ENCODE measurements at regions not wholly inside any gene's neighbourhood (a gene's known extent, or its start where the extent isn't known, plus 50 kb on each side); places are given as distances from the start of the nearest gene placed in this dataset.

DNA sequence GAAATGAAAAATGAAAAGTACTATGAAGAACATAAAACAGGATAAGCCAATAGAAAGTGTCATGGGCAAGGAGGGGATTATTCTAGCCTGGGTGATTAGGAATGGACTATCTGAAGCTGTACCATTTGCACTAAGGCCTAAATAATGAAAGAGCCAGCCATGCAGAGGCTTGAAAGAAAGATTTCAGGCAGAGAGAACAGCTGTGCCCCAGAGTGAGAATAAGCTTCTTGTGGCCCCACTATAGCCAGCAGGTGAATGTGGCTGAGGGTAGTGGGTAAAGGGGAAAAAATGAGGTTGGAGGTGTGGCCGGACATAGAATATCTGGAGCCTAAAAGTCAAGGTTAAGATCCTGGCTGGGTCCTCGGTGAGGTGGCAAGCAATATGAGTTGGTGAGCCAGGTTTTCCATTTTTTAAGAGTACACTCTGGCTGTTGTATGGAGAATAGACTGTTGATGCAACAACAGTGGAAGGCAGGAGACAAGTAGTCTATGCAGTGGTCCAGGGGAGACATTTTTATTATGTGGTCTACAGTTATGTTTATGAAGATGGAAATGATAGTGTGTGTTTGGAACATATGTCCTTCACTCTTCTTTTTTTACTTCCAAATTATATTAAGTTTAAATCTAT is 135.2 kb upstream of the SETBP1 start:
- TF ChIP-seq, protein P1, sequence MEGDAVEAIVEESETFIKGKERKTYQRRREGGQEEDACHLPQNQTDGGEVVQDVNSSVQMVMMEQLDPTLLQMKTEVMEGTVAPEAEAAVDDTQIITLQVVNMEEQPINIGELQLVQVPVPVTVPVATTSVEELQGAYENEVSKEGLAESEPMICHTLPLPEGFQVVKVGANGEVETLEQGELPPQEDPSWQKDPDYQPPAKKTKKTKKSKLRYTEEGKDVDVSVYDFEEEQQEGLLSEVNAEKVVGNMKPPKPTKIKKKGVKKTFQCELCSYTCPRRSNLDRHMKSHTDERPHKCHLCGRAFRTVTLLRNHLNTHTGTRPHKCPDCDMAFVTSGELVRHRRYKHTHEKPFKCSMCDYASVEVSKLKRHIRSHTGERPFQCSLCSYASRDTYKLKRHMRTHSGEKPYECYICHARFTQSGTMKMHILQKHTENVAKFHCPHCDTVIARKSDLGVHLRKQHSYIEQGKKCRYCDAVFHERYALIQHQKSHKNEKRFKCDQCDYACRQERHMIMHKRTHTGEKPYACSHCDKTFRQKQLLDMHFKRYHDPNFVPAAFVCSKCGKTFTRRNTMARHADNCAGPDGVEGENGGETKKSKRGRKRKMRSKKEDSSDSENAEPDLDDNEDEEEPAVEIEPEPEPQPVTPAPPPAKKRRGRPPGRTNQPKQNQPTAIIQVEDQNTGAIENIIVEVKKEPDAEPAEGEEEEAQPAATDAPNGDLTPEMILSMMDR (IDR thresholded peaks at IDR 0.05) = no peak
- no peak for DNase-seq
- no peak overlapping the region for H3K4me3 ChIP-seq
- H3K9me3 ChIP-seq = no peaks in the 10 kb centered on the region
- H3K27ac ChIP-seq = no peak overlapping the region
- no peaks in the 10 kb centered on the region for H3K27me3 ChIP-seq
- intact Hi-C loops (cut with DNase I; ENCODE audit: low total_unique reads) = no loop called here
- peaks cover 0 to 14% (median 10%) of the 10 kb centered on the region in 4 donors for H3K4me1 ChIP-seq
- no peaks in the 10 kb centered on the region for H3K36me3 ChIP-seq

DNA sequence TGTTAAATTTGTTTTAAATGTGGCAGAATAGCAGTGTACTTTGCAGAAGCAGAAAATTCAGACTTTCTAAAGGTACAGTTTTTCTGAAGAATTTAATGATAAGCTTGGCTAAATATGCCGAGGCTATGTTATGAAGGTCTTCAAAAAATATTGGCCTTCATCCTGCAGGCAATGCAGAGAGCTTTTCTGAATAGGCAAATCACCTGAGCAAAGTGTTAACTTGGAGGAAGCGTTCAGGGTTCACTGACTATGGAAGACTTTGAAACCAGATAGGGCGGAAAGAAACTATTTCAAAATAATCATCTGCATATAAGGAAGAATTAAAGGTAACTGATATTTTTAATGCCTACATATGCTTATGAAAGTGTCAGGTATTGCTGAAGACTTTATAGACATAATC is 133.7 kb upstream of the SETBP1 start:
- no peaks in the 10 kb centered on the region for H3K4me1 ChIP-seq
- H3K9me3 ChIP-seq = no peaks in the 10 kb centered on the region
- H3K4me3 ChIP-seq = no peak overlapping the region
- TF ChIP-seq, protein P1 (IDR thresholded peaks at IDR 0.05) = no peak
- intact Hi-C loops (cut with DNase I; ENCODE audit: low total_unique reads) = no loop called here
- H3K27me3 ChIP-seq = no peaks in the 10 kb centered on the region
- no peak overlapping the region for H3K27ac ChIP-seq
- H3K36me3 ChIP-seq = no peaks in the 10 kb centered on the region
- DNase-seq = no peak

DNA sequence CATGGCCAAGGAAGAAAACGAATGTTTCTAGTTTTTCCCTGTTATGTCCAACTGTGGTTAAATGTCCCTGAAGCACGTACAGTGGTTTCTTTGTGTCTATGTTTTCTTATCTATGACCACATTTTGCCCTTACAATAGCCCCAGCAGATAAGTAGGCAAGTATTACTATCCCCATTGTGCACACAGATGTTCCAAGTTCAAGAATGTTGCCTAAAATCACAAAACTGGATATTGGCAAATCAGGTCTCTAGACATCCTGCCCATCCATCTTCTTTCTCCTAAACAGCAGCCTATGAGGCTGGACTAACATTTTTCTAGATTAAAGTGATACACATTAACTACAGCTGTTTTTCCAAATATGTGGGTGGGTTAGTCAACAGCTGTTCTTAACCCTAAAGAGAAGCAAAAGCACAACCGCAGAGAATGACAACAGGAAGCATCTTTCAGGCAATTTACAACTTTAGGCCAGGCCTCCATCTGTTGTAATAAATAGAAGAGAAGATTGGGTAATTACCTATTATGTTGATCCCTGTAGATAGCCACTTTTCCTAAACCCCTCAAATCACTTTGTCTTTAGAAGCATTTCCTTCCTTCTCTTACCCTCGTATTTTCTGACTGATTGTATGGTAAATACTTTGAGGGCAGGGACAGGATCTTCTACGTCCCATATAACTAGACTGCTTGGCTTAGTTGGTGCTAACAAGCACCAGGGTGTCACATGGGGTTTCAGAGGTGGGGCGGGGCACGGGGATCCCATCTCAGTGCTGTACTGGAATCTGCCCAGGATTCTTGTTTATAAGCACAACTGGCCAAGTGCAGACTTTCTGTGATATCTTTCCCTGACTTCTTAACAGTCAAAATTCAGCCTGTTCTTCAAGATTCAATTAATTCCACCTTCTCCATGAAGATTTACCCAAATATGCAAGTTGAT is 132.1 kb upstream of the SETBP1 start:
- no peak overlapping the region for H3K27ac ChIP-seq

DNA sequence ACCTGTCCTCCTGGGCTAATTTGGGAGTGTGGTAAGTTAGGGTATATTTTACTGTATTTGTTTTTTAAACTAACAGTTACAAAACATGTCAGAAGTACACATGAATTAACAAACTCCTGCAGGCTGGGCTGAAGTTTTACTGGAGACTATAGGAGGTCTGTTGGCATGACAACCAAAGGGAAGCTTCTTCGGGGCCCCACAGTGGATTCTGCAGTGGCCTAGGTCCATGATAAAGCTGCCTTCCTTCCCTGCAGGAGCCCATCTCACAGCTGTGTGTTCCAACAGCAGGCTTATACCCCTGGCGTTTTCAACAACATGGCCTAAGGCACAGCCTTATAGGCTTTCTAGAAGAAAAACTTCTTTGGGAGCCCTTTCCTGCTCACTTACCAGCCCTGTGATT is 128.0 kb upstream of the SETBP1 start:
- DNase-seq = no peak
- Histone ChIP-seq H3K4me3 (no peak overlapping the region), H3K9me3 (no peaks in the 10 kb centered on the region), H3K36me3 (no peaks in the 10 kb centered on the region), H3K4me1 (no peaks in the 10 kb centered on the region), H3K27me3 (no peaks in the 10 kb centered on the region), H3K27ac (no peak overlapping the region)
- intact Hi-C loops (cut with DNase I; ENCODE audit: low total_unique reads) = no loop called here
- TF ChIP-seq, protein P1 (IDR thresholded peaks at IDR 0.05) = no peak

More for the DNA sequence above, 132.1 kb upstream of the SETBP1 start:
- TF ChIP-seq, protein P1 (IDR thresholded peaks at IDR 0.05) = no peak
- intact Hi-C loops (cut with DNase I; ENCODE audit: low total_unique reads) = no loop called here
- no peaks in the 10 kb centered on the region for H3K4me1 ChIP-seq
- no peaks in the 10 kb centered on the region for H3K27me3 ChIP-seq
- no peak for DNase-seq
- H3K36me3 ChIP-seq = no peaks in the 10 kb centered on the region
- no peak overlapping the region for H3K4me3 ChIP-seq
- no peaks in the 10 kb centered on the region for H3K9me3 ChIP-seq

DNA sequence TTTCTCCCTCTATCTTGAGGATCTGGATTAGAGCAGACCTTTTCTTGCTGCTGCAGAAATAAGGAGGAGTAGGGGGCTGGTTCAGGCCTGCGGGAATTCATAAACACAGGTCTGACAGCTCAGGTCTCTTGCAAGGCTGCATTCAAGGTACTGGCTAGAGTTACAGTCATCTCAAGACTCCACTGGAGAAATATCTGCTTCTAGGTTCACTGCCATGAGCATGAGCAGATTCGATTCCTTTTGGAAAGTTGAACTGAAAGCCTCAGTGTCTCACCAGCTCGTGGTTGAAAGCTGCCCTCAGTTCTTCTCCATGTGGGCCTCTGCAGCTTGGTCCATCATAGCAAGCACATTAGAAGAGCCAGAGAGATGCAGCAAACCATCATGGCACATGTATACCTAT is 124.4 kb upstream of the SETBP1 start:
- Histone ChIP-seq H3K9me3 (no peaks in the 10 kb centered on the region), H3K27me3 (no peaks in the 10 kb centered on the region), H3K4me1 (no peaks in the 10 kb centered on the region), H3K4me3 (no peak overlapping the region), H3K36me3 (no peaks in the 10 kb centered on the region), H3K27ac (no peak overlapping the region)
- TF ChIP-seq, protein P1 (IDR thresholded peaks at IDR 0.05) = no peak
- intact Hi-C loops (cut with DNase I; ENCODE audit: low total_unique reads) = no loop called here
- DNase-seq = no peak

Measured in tibial artery (tissue), 4 donors.